ENCODE measurements at regions not wholly inside any gene's neighbourhood (a gene's known extent, or its start where the extent isn't known, plus 50 kb on each side); places are given as distances from the start of the nearest gene placed in this dataset.

GRCh38 chr1:222071387-222071786 lies 329.5 kb upstream of the DUSP10 start:
- H3K9ac ChIP-seq: no peak overlapping the region
- no peaks in the 10 kb centered on the region for H3K27me3 ChIP-seq
- no peaks in the 10 kb centered on the region for H3K9me3 ChIP-seq
- no peak overlapping the region for H3K4me2 ChIP-seq
- no peak for TF ChIP-seq Cebpa-rat (IDR thresholded peaks at IDR 0.05)
- H3K27ac ChIP-seq: no peak overlapping the region
- no peaks in the 10 kb centered on the region for H3K4me1 ChIP-seq
- H3K36me3 ChIP-seq: no peaks in the 10 kb centered on the region
- H4K20me1 ChIP-seq: no peaks in the 10 kb centered on the region
- H3K4me3 ChIP-seq: no peak overlapping the region

GRCh38 chr1:222068937-222069336 lies 327.0 kb upstream of the DUSP10 start:
- no peak overlapping the region for H3K9ac ChIP-seq
- no peaks in the 10 kb centered on the region for H3K4me1 ChIP-seq
- H3K27me3 ChIP-seq: no peaks in the 10 kb centered on the region
- no peak overlapping the region for H3K4me2 ChIP-seq
- H3K36me3 ChIP-seq: no peaks in the 10 kb centered on the region
- no peaks in the 10 kb centered on the region for H4K20me1 ChIP-seq
- no peak overlapping the region for H3K27ac ChIP-seq
- no peak overlapping the region for H3K4me3 ChIP-seq
- TF ChIP-seq Cebpa-rat (IDR thresholded peaks at IDR 0.05): no peak
- peaks cover 18% of the 10 kb centered on the region for H3K9me3 ChIP-seq

- no peaks in the 10 kb centered on the region for H3K36me3 ChIP-seq
- no peak overlapping the region for H3K4me3 ChIP-seq
- no peak overlapping the region for H3K9ac ChIP-seq
- TF ChIP-seq Cebpa-rat (IDR thresholded peaks at IDR 0.05): no peak
- H3K27me3 ChIP-seq: no peaks in the 10 kb centered on the region
- H3K27ac ChIP-seq: no peak overlapping the region
- H3K4me1 ChIP-seq: no peaks in the 10 kb centered on the region
- H4K20me1 ChIP-seq: no peaks in the 10 kb centered on the region
- H3K4me2 ChIP-seq: no peak overlapping the region
- peaks cover 25% of the 10 kb centered on the region for H3K9me3 ChIP-seq
These were observed 326.2 kb upstream of the DUSP10 start for GRCh38 chr1:222068101-222068500.

- no peaks in the 10 kb centered on the region for H3K27me3 ChIP-seq
- H3K27ac ChIP-seq: no peak overlapping the region
- H3K4me1 ChIP-seq: no peaks in the 10 kb centered on the region
- no peaks in the 10 kb centered on the region for H3K36me3 ChIP-seq
- H3K9me3 ChIP-seq: peaks cover 25% of the 10 kb centered on the region
- no peaks in the 10 kb centered on the region for H4K20me1 ChIP-seq
- H3K9ac ChIP-seq: no peak overlapping the region
- no peak for TF ChIP-seq Cebpa-rat (IDR thresholded peaks at IDR 0.05)
- H3K4me2 ChIP-seq: no peak overlapping the region
- no peak overlapping the region for H3K4me3 ChIP-seq
These were observed 324.6 kb upstream of the DUSP10 start for GRCh38 chr1:222066539-222066938.

- TF ChIP-seq Cebpa-rat (IDR thresholded peaks at IDR 0.05): no peak
- Histone ChIP-seq H3K9ac (no peak overlapping the region), H3K27ac (no peak overlapping the region), H3K36me3 (no peaks in the 10 kb centered on the region), H3K4me1 (no peaks in the 10 kb centered on the region), H3K4me2 (no peak overlapping the region), H3K27me3 (no peaks in the 10 kb centered on the region), H3K4me3 (no peak overlapping the region), H3K9me3 (peaks cover 25% of the 10 kb centered on the region), H4K20me1 (no peaks in the 10 kb centered on the region)
These were observed 323.3 kb upstream of the DUSP10 start for GRCh38 chr1:222065234-222065633.

GRCh38 chr1:222064388-222065211 lies 322.7 kb upstream of the DUSP10 start:
- no peak overlapping the region for H3K27ac ChIP-seq
- no peaks in the 10 kb centered on the region for H4K20me1 ChIP-seq
- H3K9ac ChIP-seq: no peak overlapping the region
- peaks cover 25% of the 10 kb centered on the region for H3K9me3 ChIP-seq
- H3K36me3 ChIP-seq: no peaks in the 10 kb centered on the region
- H3K4me2 ChIP-seq: no peak overlapping the region
- no peaks in the 10 kb centered on the region for H3K27me3 ChIP-seq
- H3K4me3 ChIP-seq: no peak overlapping the region
- no peaks in the 10 kb centered on the region for H3K4me1 ChIP-seq
- TF ChIP-seq Cebpa-rat (IDR thresholded peaks at IDR 0.05): no peak

- Histone ChIP-seq H3K36me3 (no peaks in the 10 kb centered on the region), H3K27ac (no peak overlapping the region), H3K9me3 (peaks cover 25% of the 10 kb centered on the region), H3K27me3 (no peaks in the 10 kb centered on the region), H3K9ac (no peak overlapping the region), H3K4me3 (no peak overlapping the region), H3K4me1 (no peaks in the 10 kb centered on the region), H4K20me1 (no peaks in the 10 kb centered on the region), H3K4me2 (no peak overlapping the region)
- TF ChIP-seq Cebpa-rat (IDR thresholded peaks at IDR 0.05): no peak
These were observed 320.8 kb upstream of the DUSP10 start for GRCh38 chr1:222062640-222063039.

GRCh38 chr1:222061711-222062359 lies 319.9 kb upstream of the DUSP10 start:
- TF ChIP-seq Cebpa-rat (IDR thresholded peaks at IDR 0.05): no peak
- no peak overlapping the region for H3K27ac ChIP-seq
- H3K4me2 ChIP-seq: no peak overlapping the region
- no peaks in the 10 kb centered on the region for H3K27me3 ChIP-seq
- H3K4me1 ChIP-seq: no peaks in the 10 kb centered on the region
- no peaks in the 10 kb centered on the region for H3K36me3 ChIP-seq
- no peaks in the 10 kb centered on the region for H4K20me1 ChIP-seq
- H3K4me3 ChIP-seq: no peak overlapping the region
- H3K9me3 ChIP-seq: peaks cover 25% of the 10 kb centered on the region
- H3K9ac ChIP-seq: no peak overlapping the region

- no peaks in the 10 kb centered on the region for H3K4me1 ChIP-seq
- no peaks in the 10 kb centered on the region for H3K36me3 ChIP-seq
- no peak for TF ChIP-seq Cebpa-rat (IDR thresholded peaks at IDR 0.05)
- no peak overlapping the region for H3K27ac ChIP-seq
- peaks cover 21% of the 10 kb centered on the region for H3K9me3 ChIP-seq
- no peak overlapping the region for H3K4me3 ChIP-seq
- no peak overlapping the region for H3K9ac ChIP-seq
- H3K4me2 ChIP-seq: no peak overlapping the region
- no peaks in the 10 kb centered on the region for H3K27me3 ChIP-seq
- H4K20me1 ChIP-seq: no peaks in the 10 kb centered on the region
These were observed 318.5 kb upstream of the DUSP10 start for GRCh38 chr1:222060210-222060916.

- Histone ChIP-seq H3K4me3 (no peak overlapping the region), H3K9me3 (peaks cover under 1% of the 10 kb centered on the region; the same call in 1 of the 2 replicates), H3K36me3 (no peaks in the 10 kb centered on the region), H4K20me1 (no peaks in the 10 kb centered on the region), H3K27me3 (no peaks in the 10 kb centered on the region), H3K4me1 (no peaks in the 10 kb centered on the region), H3K4me2 (no peak overlapping the region), H3K9ac (no peak overlapping the region), H3K27ac (no peak overlapping the region)
- no peak for TF ChIP-seq Cebpa-rat (IDR thresholded peaks at IDR 0.05)
These were observed 316.4 kb upstream of the DUSP10 start for GRCh38 chr1:222058249-222058648.

Data from BLaER1 (cell line).